Liver (tissue), 3 donors: ENCODE measurements at regions not wholly inside any gene's neighbourhood (a gene's known extent, or its start where the extent isn't known, plus 50 kb on each side); places are given as distances from the start of the nearest gene placed in this dataset.

Experiments
- GABPA ChIP-seq, 2 donors: IDR thresholded peaks in 1 of 2; conservative IDR thresholded peaks in 1 of 2; 2 replicates each; pipeline ENCODE4 v1.6.1; 2016; ENCODE audit warnings: antibody characterized with exemption in 2 of 2, mild to moderate bottlenecking in 1 of 2, moderate library complexity in 1 of 2
- RXRA ChIP-seq, 2 donors: IDR thresholded peaks; 2 replicates each; pipeline ENCODE4 v1.6.1; 2017 to 2018; ENCODE audit warnings: antibody characterized with exemption in 2 of 2, mild to moderate bottlenecking in 1 of 2
- TAF1 ChIP-seq: conservative IDR thresholded peaks from 2 replicates; pipeline ENCODE4 v1.6.1; 2016; ENCODE audit warnings: antibody characterized with exemption, mild to moderate bottlenecking
- TF ChIP-seq, protein P1 (sequence below): fragments of 150-350 bp; IDR thresholded peaks from 2 replicates; pipeline ENCODE4 v1.5.1; 2017; ENCODE audit warnings: improper control_type of control experiment, low read depth, low read length; ENCODE audit not compliant: missing input control
- TF ChIP-seq, protein P2 (sequence below): IDR thresholded peaks from 2 replicates; pipeline ENCODE4 v1.6.1; 2016; ENCODE audit warnings: antibody characterized with exemption
- TF ChIP-seq, protein P3 (sequence below): IDR thresholded peaks from 2 replicates; pipeline ENCODE4 v1.6.1; 2016; ENCODE audit warnings: antibody characterized with exemption, mild to moderate bottlenecking
- TF ChIP-seq, protein P4 (sequence below): IDR thresholded peaks from 2 replicates; pipeline ENCODE4 v1.6.1; 2016; ENCODE audit warnings: antibody characterized with exemption
- donor health status: healthy.
- donor health status: healthy.

GRCh38 chr11:33461369-33462125 lies 204.4 kb downstream of the HIPK3 start:
- TF ChIP-seq, protein P1, sequence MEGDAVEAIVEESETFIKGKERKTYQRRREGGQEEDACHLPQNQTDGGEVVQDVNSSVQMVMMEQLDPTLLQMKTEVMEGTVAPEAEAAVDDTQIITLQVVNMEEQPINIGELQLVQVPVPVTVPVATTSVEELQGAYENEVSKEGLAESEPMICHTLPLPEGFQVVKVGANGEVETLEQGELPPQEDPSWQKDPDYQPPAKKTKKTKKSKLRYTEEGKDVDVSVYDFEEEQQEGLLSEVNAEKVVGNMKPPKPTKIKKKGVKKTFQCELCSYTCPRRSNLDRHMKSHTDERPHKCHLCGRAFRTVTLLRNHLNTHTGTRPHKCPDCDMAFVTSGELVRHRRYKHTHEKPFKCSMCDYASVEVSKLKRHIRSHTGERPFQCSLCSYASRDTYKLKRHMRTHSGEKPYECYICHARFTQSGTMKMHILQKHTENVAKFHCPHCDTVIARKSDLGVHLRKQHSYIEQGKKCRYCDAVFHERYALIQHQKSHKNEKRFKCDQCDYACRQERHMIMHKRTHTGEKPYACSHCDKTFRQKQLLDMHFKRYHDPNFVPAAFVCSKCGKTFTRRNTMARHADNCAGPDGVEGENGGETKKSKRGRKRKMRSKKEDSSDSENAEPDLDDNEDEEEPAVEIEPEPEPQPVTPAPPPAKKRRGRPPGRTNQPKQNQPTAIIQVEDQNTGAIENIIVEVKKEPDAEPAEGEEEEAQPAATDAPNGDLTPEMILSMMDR, result no peak
- TF ChIP-seq, protein P2, sequence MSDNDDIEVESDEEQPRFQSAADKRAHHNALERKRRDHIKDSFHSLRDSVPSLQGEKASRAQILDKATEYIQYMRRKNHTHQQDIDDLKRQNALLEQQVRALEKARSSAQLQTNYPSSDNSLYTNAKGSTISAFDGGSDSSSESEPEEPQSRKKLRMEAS, result no peak
- TF ChIP-seq GABPA (IDR thresholded peaks at IDR 0.05 in 1 of 2, conservative IDR thresholded peaks at IDR 0.05 in 1 of 2) (no peak), RXRA (IDR thresholded peaks at IDR 0.05) (no peak), TAF1 (no peak)
- TF ChIP-seq, protein P3, sequence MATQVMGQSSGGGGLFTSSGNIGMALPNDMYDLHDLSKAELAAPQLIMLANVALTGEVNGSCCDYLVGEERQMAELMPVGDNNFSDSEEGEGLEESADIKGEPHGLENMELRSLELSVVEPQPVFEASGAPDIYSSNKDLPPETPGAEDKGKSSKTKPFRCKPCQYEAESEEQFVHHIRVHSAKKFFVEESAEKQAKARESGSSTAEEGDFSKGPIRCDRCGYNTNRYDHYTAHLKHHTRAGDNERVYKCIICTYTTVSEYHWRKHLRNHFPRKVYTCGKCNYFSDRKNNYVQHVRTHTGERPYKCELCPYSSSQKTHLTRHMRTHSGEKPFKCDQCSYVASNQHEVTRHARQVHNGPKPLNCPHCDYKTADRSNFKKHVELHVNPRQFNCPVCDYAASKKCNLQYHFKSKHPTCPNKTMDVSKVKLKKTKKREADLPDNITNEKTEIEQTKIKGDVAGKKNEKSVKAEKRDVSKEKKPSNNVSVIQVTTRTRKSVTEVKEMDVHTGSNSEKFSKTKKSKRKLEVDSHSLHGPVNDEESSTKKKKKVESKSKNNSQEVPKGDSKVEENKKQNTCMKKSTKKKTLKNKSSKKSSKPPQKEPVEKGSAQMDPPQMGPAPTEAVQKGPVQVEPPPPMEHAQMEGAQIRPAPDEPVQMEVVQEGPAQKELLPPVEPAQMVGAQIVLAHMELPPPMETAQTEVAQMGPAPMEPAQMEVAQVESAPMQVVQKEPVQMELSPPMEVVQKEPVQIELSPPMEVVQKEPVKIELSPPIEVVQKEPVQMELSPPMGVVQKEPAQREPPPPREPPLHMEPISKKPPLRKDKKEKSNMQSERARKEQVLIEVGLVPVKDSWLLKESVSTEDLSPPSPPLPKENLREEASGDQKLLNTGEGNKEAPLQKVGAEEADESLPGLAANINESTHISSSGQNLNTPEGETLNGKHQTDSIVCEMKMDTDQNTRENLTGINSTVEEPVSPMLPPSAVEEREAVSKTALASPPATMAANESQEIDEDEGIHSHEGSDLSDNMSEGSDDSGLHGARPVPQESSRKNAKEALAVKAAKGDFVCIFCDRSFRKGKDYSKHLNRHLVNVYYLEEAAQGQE, result no peak
- TF ChIP-seq, protein P4, sequence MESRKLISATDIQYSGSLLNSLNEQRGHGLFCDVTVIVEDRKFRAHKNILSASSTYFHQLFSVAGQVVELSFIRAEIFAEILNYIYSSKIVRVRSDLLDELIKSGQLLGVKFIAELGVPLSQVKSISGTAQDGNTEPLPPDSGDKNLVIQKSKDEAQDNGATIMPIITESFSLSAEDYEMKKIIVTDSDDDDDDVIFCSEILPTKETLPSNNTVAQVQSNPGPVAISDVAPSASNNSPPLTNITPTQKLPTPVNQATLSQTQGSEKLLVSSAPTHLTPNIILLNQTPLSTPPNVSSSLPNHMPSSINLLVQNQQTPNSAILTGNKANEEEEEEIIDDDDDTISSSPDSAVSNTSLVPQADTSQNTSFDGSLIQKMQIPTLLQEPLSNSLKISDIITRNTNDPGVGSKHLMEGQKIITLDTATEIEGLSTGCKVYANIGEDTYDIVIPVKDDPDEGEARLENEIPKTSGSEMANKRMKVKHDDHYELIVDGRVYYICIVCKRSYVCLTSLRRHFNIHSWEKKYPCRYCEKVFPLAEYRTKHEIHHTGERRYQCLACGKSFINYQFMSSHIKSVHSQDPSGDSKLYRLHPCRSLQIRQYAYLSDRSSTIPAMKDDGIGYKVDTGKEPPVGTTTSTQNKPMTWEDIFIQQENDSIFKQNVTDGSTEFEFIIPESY, result no peak
